Mesendoderm (in vitro differentiated cells): ENCODE measurements at regions not wholly inside any gene's neighbourhood (a gene's known extent, or its start where the extent isn't known, plus 50 kb on each side); places are given as distances from the start of the nearest gene placed in this dataset.
A peak's percentile ranks its signal among the peaks of the same experiment; 100 is the strongest.

Experiments
- DNase-seq: peaks from one replicate; pipeline ENCODE4 v3.0.0; 2013
- H2AK5ac ChIP-seq: 2 replicates; pipeline ENCODE4 v1.6.1; 2013; ENCODE audit warnings: low read length, inconsistent platforms
- H2BK120ac ChIP-seq: 2 replicates; pipeline ENCODE4 v1.6.1; 2013; ENCODE audit warnings: low read depth, mild to moderate bottlenecking, low read length, moderate library complexity, mixed read lengths
- H2BK15ac ChIP-seq: replicated peaks from 2 replicates; pipeline ENCODE4 v1.6.1; 2013; ENCODE audit warnings: low read depth, mild to moderate bottlenecking, moderate library complexity
- H2BK5ac ChIP-seq: 2 replicates; pipeline ENCODE4 v1.6.1; 2013; ENCODE audit warnings: low read length, inconsistent platforms
- H3K18ac ChIP-seq: 2 replicates; pipeline ENCODE4 v1.6.1; 2013; ENCODE audit warnings: mild to moderate bottlenecking, low read length, mixed read lengths
- H3K23ac ChIP-seq: one replicate; pipeline ENCODE4 v1.6.1; 2013; ENCODE audit warnings: low read length
- H3K27ac ChIP-seq: 2 replicates; pipeline ENCODE4 v1.5.1; 2013; ENCODE audit warnings: low read depth, mild to moderate bottlenecking, inconsistent platforms, low read length, moderate library complexity
- H3K27me3 ChIP-seq: 2 replicates; pipeline ENCODE4 v1.6.1; 2013; ENCODE audit warnings: low read length, control low read depth, mild to moderate bottlenecking, inconsistent platforms; ENCODE audit not compliant: insufficient read depth, poor library complexity
- H3K36me3 ChIP-seq: 2 replicates; pipeline ENCODE4 v1.6.1; 2013; ENCODE audit warnings: low read length, inconsistent platforms; ENCODE audit not compliant: control insufficient read depth, insufficient read depth
- H3K4ac ChIP-seq: one replicate; pipeline ENCODE4 v1.6.1; 2013; ENCODE audit warnings: low read depth, mild to moderate bottlenecking, low read length, moderate library complexity
- H3K4me1 ChIP-seq: 2 replicates; pipeline ENCODE4 v1.6.1; 2013; ENCODE audit warnings: low read depth, low read length, inconsistent platforms; ENCODE audit not compliant: control insufficient read depth
- H3K4me2 ChIP-seq: 2 replicates; pipeline ENCODE4 v1.6.1; 2013; ENCODE audit warnings: low read length
- H3K4me3 ChIP-seq: 2 replicates; pipeline ENCODE4 v1.5.1; 2013; ENCODE audit warnings: mild to moderate bottlenecking, low read length
- H3K56ac ChIP-seq: one replicate; pipeline ENCODE4 v1.6.1; 2013; ENCODE audit warnings: low read length
- H3K79me1 ChIP-seq: 2 replicates; pipeline ENCODE4 v1.6.1; 2013; ENCODE audit warnings: low read length, inconsistent platforms
- H3K79me2 ChIP-seq: 2 replicates; pipeline ENCODE4 v1.6.1; 2013; ENCODE audit warnings: mild to moderate bottlenecking, low read length; ENCODE audit not compliant: control insufficient read depth, insufficient read depth
- H3K9ac ChIP-seq: 2 replicates; pipeline ENCODE4 v1.6.1; 2013; ENCODE audit warnings: low read length, inconsistent platforms
- H4K5ac ChIP-seq: one replicate; pipeline ENCODE4 v1.6.1; 2013; ENCODE audit warnings: low read length
- H4K8ac ChIP-seq: one replicate; pipeline ENCODE4 v1.6.1; 2013; ENCODE audit warnings: low read depth, mild to moderate bottlenecking, control low read depth, low read length, moderate library complexity
- WGBS: extraction: QIAGEN DNeasy Blood & Tissue Kit; methylation state at CpG from one replicate; pipeline ENCODE4 v1.1.7; 2013; ENCODE audit warnings: low lambda C conversion rate, missing lambda C conversion rate; ENCODE audit not compliant: insufficient coverage; ENCODE audit errors: extremely low coverage; 5-methylcytosine and 5-hydroxymethylcytosine counted together

DNA sequence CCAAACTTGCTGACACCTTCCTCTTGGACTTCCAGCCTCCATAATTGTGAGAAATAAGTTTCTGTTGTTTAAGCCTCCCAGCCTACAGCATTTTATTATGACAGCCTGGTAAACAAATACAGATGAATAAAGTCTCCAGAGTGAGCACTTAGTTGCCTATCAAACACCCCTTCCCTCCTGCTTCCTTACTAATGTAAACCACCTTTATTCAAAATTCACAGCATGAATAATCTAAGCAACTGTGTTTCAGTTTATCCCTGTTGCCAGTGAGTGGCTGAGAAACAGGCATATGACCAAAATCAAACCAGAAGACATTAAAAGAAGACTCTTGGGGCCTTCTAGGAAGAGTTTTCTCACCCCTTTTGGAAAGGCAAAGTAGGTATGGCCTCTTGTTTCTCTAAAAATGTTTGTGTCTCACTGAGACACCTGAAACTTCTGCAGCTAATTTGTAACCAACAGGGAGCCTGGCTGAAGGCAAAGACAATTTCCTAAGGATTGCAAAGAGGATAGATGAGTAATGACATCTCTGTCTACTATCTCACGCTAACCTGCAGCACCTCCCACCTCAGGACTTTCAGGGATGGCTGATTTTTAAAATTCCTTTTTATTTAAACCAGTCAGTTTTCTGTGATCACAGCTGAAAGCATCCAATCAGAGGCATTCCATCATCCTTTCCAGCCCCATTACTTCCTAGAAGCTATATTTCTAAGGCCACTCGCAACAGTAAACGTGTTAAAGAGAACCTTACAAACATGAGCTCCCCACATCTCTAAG is 61.4 kb upstream of the LRRC55 start:
- Histone ChIP-seq H3K27ac (no peak overlapping the region), H3K27me3 (no peaks in the 10 kb centered on the region), H3K23ac (no peak overlapping the region), H3K36me3 (no peaks in the 10 kb centered on the region), H3K79me2 (no peaks in the 10 kb centered on the region), H4K5ac (no peak overlapping the region), H4K8ac (no peak overlapping the region), H2BK15ac (no peak overlapping the region), H3K56ac (no peak overlapping the region), H2BK5ac (no peak overlapping the region), H2AK5ac (no peak overlapping the region), H3K18ac (no peak overlapping the region), H3K4me3 (no peak overlapping the region), H3K4me1 (peaks cover 11% of the 10 kb centered on the region), H3K4me2 (no peak overlapping the region), H3K79me1 (no peaks in the 10 kb centered on the region), H3K4ac (no peak overlapping the region), H2BK120ac (no peak overlapping the region), H3K9ac (no peak overlapping the region)
- DNase-seq = peak; percentile 47
- whole genome bisulfite sequencing = no CpG with 5 or more reads among the region's 3 CpGs

DNA sequence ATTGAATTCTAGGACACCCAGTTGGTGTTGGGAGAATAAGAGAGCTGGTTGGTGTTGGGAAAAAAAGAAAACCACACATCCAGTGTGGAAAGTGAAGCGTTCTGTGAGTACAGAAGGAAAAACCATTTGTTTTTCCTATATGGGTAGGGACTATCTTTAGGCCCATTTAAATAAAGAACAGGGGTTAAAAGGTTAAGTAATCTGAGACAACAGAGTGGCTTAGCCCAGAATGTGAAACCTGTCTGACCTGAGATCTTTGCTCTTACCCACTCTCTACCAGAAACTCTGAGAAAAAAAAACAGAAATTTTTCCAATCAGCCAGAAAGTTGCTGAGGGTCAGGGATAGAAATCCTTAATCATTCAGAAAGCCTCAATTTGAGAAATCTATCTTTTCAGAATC is 59.8 kb upstream of the LRRC55 start:
- H3K4me1 ChIP-seq = peaks cover 11% of the 10 kb centered on the region
- no peak for DNase-seq

DNA sequence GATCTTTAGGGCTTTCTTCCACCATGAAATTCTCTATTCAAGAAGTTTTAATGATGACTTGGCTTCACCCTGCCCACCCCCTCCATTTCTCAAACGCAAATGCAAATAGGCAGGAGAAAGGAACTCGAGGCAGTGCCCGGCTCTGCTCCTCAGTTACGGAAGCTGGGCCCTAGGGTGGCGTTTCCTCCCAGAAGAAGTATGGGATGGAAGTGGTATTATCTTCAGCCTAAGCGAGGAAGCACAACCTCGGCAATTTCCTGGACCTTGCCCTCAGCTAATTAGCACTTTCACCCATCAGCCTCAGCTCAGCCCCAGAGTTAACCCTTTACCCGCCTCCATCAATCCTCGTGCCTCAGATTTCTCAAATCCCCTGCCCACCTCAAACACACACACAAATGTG is 58.2 kb upstream of the LRRC55 start:
- Histone ChIP-seq H3K4ac (no peak overlapping the region), H3K36me3 (no peaks in the 10 kb centered on the region), H3K4me1 (peaks cover 11% of the 10 kb centered on the region), H4K8ac (no peak overlapping the region), H3K4me3 (no peak overlapping the region), H3K9ac (no peak overlapping the region), H2BK15ac (no peak overlapping the region), H3K27me3 (no peaks in the 10 kb centered on the region), H3K79me1 (no peaks in the 10 kb centered on the region), H2BK5ac (no peak overlapping the region), H2AK5ac (no peak overlapping the region), H3K18ac (no peak overlapping the region), H4K5ac (no peak overlapping the region), H3K23ac (no peak overlapping the region), H2BK120ac (no peak overlapping the region), H3K56ac (no peak overlapping the region), H3K79me2 (no peaks in the 10 kb centered on the region), H3K27ac (no peak overlapping the region), H3K4me2 (no peak overlapping the region)
- no CpG with 5 or more reads among the region's 9 CpGs for WGBS
- no peak for DNase-seq

More for the DNA sequence above, 59.8 kb upstream of the LRRC55 start:
- no peak overlapping the region for H2BK5ac ChIP-seq
- no CpG with 5 or more reads among the region's 1 CpG for WGBS
- H3K4ac ChIP-seq = no peak overlapping the region
- H3K27ac ChIP-seq = no peak overlapping the region
- no peak overlapping the region for H4K5ac ChIP-seq
- H4K8ac ChIP-seq = no peak overlapping the region
- H2BK120ac ChIP-seq = no peak overlapping the region
- no peaks in the 10 kb centered on the region for H3K27me3 ChIP-seq
- H3K36me3 ChIP-seq = no peaks in the 10 kb centered on the region
- H3K79me1 ChIP-seq = no peaks in the 10 kb centered on the region
- no peak overlapping the region for H3K23ac ChIP-seq
- H3K9ac ChIP-seq = no peak overlapping the region
- H3K4me2 ChIP-seq = no peak overlapping the region
- H3K79me2 ChIP-seq = no peaks in the 10 kb centered on the region
- no peak overlapping the region for H2AK5ac ChIP-seq
- H3K18ac ChIP-seq = peak overlapping the region; percentile 14
- no peak overlapping the region for H3K4me3 ChIP-seq
- H2BK15ac ChIP-seq = no peak overlapping the region
- no peak overlapping the region for H3K56ac ChIP-seq

DNA sequence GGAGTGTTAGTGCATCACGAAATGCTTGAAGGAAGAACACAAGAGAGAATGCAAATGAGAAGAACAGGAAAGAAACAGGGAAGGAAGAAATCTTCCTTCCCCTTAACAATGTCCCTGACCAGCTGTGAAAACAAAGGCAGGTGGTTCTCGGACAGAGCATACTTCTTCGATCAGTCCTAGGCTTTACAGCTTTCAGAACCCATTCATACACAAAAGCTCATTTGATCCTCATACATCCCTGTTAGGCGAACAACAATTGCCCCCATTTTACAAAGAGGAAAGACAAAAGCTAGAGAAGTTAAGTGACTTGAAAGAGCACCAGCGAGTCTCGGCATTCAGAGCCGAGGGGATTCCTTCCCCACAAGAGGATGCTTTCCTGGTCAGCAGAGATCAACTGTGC is 57.2 kb upstream of the LRRC55 start:
- Histone ChIP-seq H3K18ac (no peak overlapping the region), H3K27ac (no peak overlapping the region)
- WGBS = no CpG with 5 or more reads among the region's 7 CpGs

DNA sequence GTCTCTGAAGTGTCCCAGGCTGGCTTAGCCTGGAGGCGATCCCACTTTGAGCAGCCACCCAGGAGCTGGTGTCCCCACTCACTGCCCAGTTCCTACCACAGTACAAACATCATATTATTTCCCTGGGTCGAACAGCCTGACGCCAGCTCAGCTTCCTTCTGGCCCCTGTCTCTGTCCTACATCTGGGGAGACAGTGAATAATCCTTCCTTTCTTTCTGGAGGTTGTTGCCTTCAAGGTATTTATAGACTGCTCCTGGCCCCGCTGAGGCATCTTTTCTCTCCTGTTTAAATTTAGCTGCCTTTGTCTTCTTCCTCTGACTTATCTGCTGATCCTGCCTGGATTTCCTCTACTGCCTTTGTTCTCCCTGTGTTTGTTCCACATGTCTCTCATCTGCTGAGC is 56.8 kb upstream of the LRRC55 start:
- H3K23ac ChIP-seq = no peak overlapping the region
- H3K18ac ChIP-seq = no peak overlapping the region
- DNase-seq = peak; percentile 36
- H2BK120ac ChIP-seq = no peak overlapping the region
- H3K56ac ChIP-seq = no peak overlapping the region
- H4K5ac ChIP-seq = no peak overlapping the region
- H4K8ac ChIP-seq = no peak overlapping the region
- H3K9ac ChIP-seq = no peak overlapping the region
- H3K4me3 ChIP-seq = no peak overlapping the region
- H3K36me3 ChIP-seq = no peaks in the 10 kb centered on the region
- H2BK15ac ChIP-seq = no peak overlapping the region
- H2AK5ac ChIP-seq = no peak overlapping the region
- no peak overlapping the region for H3K27ac ChIP-seq
- H2BK5ac ChIP-seq = no peak overlapping the region
- no peak overlapping the region for H3K4ac ChIP-seq
- no peak overlapping the region for H3K4me2 ChIP-seq
- H3K79me2 ChIP-seq = no peaks in the 10 kb centered on the region
- no peaks in the 10 kb centered on the region for H3K79me1 ChIP-seq
- no CpG with 5 or more reads among the region's 4 CpGs for WGBS
- peaks cover 11% of the 10 kb centered on the region for H3K4me1 ChIP-seq
- H3K27me3 ChIP-seq = no peaks in the 10 kb centered on the region

More for the DNA sequence above, 57.2 kb upstream of the LRRC55 start:
- H2BK15ac ChIP-seq = no peak overlapping the region
- H3K4me1 ChIP-seq = peaks cover 11% of the 10 kb centered on the region
- H3K36me3 ChIP-seq = no peaks in the 10 kb centered on the region
- H4K5ac ChIP-seq = no peak overlapping the region
- H3K4me3 ChIP-seq = no peak overlapping the region
- no peak overlapping the region for H2AK5ac ChIP-seq
- no peak overlapping the region for H2BK120ac ChIP-seq
- no peak overlapping the region for H3K9ac ChIP-seq
- H3K4me2 ChIP-seq = no peak overlapping the region
- no peak overlapping the region for H3K4ac ChIP-seq
- H4K8ac ChIP-seq = no peak overlapping the region
- H3K23ac ChIP-seq = no peak overlapping the region
- H3K79me2 ChIP-seq = no peaks in the 10 kb centered on the region
- H3K27me3 ChIP-seq = no peaks in the 10 kb centered on the region
- no peak overlapping the region for H2BK5ac ChIP-seq
- no peak overlapping the region for H3K56ac ChIP-seq
- DNase-seq = no peak
- no peaks in the 10 kb centered on the region for H3K79me1 ChIP-seq
